GM12874 (cell line): ENCODE measurements at regions not wholly inside any gene's neighbourhood (a gene's known extent, or its start where the extent isn't known, plus 50 kb on each side); places are given as distances from the start of the nearest gene placed in this dataset.

Source experiments
- CTCF ChIP-seq: IDR thresholded peaks from 2 replicates; pipeline ENCODE4 v1.5.1; 2011; ENCODE audit warnings: low read depth, mild to moderate bottlenecking, control low read depth, low read length, moderate library complexity; ENCODE audit not compliant: insufficient read depth

GRCh38 chr18:25455646-25456045, 103.7 kb upstream of the ZNF521 start:
- TF ChIP-seq CTCF, result no peak

DNA sequence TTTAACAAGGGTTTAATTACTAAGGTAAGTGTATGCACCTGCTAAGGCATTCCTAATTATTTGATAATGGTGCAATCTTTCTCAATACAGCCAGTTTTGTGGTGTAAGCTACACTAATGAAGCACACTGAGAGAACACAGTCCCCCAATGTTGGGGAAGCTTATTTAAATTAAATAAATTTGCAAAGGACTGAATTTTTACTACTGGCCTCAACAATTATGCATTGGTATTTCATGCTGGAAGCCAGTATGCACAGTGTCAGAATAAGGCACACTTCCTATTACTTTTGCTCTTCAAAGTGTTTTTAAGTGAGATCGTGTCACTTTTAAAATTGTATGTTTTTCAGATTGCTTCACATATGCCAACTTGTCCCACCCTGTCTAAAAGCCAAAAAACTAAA, 103.2 kb upstream of the ZNF521 start:
- TF ChIP-seq CTCF, result no peak

DNA sequence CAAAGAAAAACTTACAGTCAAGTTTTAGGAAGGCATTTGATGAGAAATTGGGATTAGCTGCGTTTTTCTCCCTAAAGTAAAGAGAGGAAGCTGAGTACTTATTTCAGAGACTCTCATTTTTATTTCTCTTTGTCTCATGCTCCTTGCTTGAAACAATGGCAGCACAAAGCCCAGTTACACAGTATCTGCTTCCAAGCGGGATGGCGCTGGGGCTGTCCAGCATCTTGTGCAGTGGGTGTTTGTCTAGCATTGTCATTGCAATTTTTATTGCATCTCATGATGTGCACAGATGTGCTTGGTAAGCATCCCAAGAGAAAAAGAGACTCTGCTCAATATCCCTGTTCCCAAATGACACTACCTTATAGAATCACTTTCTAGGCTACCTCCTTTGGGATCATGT, 102.8 kb upstream of the ZNF521 start:
- no peak for TF ChIP-seq CTCF

DNA sequence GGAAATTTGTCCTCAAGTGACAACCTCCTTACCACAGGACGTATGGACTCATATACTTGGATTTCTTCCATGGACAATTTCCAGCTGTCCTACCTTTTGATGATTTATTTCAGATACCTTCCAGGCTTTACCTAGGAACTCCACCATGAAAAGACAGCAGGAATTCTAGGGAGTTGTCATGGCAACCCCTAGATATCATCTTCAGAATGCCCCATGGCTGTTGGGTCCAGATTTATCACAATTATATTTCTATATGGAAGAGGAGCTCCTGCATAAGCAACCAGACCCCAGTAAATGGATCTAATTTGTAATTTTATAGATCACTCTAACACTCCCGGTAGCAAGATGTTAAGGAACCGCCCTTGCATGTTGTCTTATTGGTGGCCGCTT, 102.3 kb upstream of the ZNF521 start:
- no peak for TF ChIP-seq CTCF

DNA sequence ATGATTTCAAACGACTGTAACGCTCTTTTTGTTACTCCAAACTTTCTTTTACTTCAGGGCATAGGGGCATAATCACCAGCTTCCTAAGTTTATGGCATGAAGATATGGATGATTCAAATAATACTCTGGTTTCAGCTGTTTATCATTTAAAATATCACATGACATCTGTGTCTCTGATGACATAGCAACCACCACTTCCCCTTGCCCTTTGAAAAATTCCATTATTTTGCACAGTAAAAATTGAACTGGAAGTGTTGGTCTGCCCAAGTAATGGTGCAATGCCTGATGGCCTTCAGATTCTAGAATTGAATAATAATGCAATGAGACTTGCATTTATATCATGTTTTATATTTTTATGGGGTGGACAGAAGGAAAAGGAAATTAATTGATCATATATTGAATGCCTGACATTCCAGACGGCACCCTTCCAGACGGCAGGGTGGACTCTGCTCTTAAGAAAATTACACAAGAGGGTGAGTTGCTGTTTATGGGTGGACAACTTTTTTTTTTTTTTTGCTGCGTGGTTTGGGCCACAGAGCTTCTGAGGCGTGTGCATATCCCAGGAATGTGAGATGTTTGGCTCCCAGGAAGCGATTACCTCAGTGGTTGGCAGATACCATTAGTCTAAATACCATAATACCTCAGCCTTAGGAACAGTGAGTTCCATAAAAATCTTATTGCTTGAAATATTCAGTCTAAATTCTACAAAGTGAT, 101.7 kb upstream of the ZNF521 start:
- no peak for TF ChIP-seq CTCF

DNA sequence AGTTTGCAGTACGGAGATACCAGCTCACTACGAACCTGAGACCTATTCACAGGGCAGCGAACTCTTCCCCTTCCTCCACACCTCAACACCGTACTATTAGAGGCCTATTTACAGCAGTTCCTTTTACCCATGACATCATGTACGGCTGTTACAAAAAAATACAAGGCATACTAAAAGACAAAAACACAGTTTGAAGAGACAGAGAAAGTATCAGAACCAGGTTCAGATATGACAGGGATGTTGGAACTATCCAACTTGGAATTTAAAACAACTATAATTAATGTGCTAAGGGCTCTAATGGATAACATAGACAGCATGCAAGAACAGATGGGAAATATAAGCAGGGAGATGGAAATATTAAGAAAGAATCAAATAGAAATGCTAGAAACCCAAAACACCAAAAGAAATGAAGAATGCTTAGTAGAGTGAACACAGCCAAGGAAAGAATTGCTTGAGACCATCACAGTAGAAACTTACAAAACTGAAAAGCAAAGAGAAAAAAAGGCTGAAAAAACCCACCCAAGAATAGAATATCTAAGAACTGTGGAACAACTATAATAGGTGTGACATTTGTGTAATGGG, 99.2 kb upstream of the ZNF521 start:
- no peak for TF ChIP-seq CTCF

DNA sequence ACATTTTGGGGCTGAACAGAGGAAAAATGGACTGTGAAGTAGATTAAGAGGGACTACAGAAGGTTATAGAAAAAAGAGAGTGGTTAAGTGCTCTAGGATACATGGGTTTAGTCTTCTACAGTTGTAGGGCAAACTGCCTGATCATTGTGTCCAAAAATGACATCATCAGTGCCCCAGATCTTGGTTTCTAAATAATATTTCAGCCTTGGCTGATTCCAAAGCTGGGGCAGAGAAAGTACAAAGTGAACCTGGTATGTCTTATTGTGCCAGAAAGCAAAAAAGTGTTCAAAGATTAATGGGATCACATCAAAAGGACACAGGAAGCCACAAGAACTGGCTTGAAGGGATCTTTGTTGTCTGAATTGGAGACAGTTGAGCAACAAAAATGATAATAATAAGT, 97.1 kb upstream of the ZNF521 start:
- no peak for TF ChIP-seq CTCF
